Mesodermal cell (in vitro differentiated cells): ENCODE measurements at regions not wholly inside any gene's neighbourhood (a gene's known extent, or its start where the extent isn't known, plus 50 kb on each side); places are given as distances from the start of the nearest gene placed in this dataset.

Experiments used
- H3K27ac ChIP-seq: 2 replicates; pipeline ENCODE4 v1.7.0; 2013; ENCODE audit warnings: mild to moderate bottlenecking, low read depth, low read length, moderate library complexity; ENCODE audit not compliant: severe bottlenecking
- H3K36me3 ChIP-seq: 2 replicates; pipeline ENCODE4 v1.7.1; 2013; ENCODE audit warnings: mild to moderate bottlenecking, low read length, moderate library complexity; ENCODE audit not compliant: control insufficient read depth, insufficient read depth
- H3K4me1 ChIP-seq: one replicate; pipeline ENCODE4 v1.7.1; 2013; ENCODE audit warnings: mild to moderate bottlenecking, low read length; ENCODE audit not compliant: insufficient read depth, control insufficient read depth, poor library complexity, severe bottlenecking
- H3K4me3 ChIP-seq: 2 replicates; pipeline ENCODE4 v1.7.0; 2013; ENCODE audit warnings: low read length, control low read depth, mild to moderate bottlenecking; ENCODE audit not compliant: insufficient read depth, poor library complexity, severe bottlenecking; ENCODE audit errors: extremely low read depth
- H3K9me3 ChIP-seq: 2 replicates; pipeline ENCODE4 v1.7.1; 2013; ENCODE audit warnings: mild to moderate bottlenecking, low read length, moderate library complexity; ENCODE audit not compliant: control insufficient read depth
- WGBS, 2 experiments: methylation state at CpG; one replicate each; pipeline ENCODE4 v1.1.5; 2013; ENCODE audit warnings: missing lambda C conversion rate in 2 of 2; ENCODE audit not compliant: insufficient coverage in 2 of 2; 5-methylcytosine and 5-hydroxymethylcytosine counted together

GRCh38 chr2:183214680-183215079, 90.4 kb downstream of the NUP35 start:
- no peaks in the 10 kb centered on the region for H3K36me3 ChIP-seq
- WGBS, 2 experiments, result no CpG with 5 or more reads among the region's 2 CpGs
- H3K4me3 ChIP-seq, result no peak overlapping the region
- H3K4me1 ChIP-seq, result no peaks in the 10 kb centered on the region
- H3K27ac ChIP-seq, result no peak overlapping the region
- H3K9me3 ChIP-seq, result peaks cover 3% of the 10 kb centered on the region

GRCh38 chr2:183215917-183216316, 91.7 kb downstream of the NUP35 start:
- no peak overlapping the region for H3K4me3 ChIP-seq
- no peaks in the 10 kb centered on the region for H3K9me3 ChIP-seq
- no peak overlapping the region for H3K27ac ChIP-seq
- H3K36me3 ChIP-seq, result no peaks in the 10 kb centered on the region
- 100% methylated on average over 1 of the region's 1 CpG for WGBS, 2 experiments
- no peaks in the 10 kb centered on the region for H3K4me1 ChIP-seq

DNA sequence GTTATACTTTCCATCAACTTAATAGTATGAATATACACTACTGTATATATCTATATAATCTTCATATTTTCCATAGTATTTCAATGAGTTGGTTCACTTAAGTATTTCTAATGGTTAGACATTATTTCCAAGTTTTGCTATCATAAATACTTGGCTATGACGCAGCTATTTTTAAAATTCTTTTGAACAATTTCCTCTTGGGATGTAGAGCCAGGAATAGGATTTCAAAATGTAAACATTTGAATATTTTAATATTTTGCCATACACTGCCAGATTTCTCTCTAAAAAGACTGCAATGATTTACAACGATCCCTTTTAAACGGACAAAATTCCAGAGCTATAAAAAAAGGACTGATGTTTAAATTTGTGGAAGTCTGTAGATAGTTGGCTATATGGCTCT, 95.6 kb downstream of the NUP35 start:
- Histone ChIP-seq H3K36me3 (no peaks in the 10 kb centered on the region), H3K9me3 (no peaks in the 10 kb centered on the region), H3K27ac (no peak overlapping the region), H3K4me1 (no peaks in the 10 kb centered on the region), H3K4me3 (no peak overlapping the region)
- 100% methylated on average over 1 to 2 of the region's 3 CpGs for WGBS, 2 experiments

DNA sequence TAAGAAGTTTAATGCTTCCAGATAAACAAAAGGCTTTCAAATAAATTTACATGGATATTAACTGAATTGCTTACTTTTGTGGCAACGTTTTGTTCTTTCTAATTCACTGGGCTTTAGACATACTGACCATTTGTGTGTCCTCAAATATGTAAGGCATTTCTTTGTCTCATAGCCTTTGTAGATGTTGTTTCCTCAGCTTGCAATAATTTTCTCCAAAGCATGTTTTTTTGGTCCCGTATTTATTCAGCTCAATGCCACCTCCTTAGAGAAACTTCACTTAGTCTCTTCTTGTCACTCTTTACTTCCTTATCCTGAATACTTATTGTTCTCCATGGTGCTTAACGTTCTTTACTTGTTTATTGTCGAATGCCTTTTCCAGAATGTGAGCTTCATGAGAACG, 98.5 kb downstream of the NUP35 start:
- Histone ChIP-seq H3K27ac (no peak overlapping the region), H3K4me3 (no peak overlapping the region), H3K9me3 (no peaks in the 10 kb centered on the region), H3K4me1 (no peaks in the 10 kb centered on the region), H3K36me3 (no peaks in the 10 kb centered on the region)
- WGBS, 2 experiments, result 61 to 83% methylated on average over 2 to 3 of the region's 5 CpGs

GRCh38 chr2:183224948-183225347, 100.7 kb downstream of the NUP35 start:
- H3K4me1 ChIP-seq, result no peaks in the 10 kb centered on the region

GRCh38 chr2:183227176-183227575, 102.9 kb downstream of the NUP35 start:
- H3K4me3 ChIP-seq, result no peak overlapping the region
- no peak overlapping the region for H3K27ac ChIP-seq
- H3K36me3 ChIP-seq, result no peaks in the 10 kb centered on the region
- WGBS, 2 experiments, result 90% methylated on average over 1 of the region's 1 CpG
- no peaks in the 10 kb centered on the region for H3K9me3 ChIP-seq
- no peaks in the 10 kb centered on the region for H3K4me1 ChIP-seq

More at GRCh38 chr2:183224948-183225347, 100.7 kb downstream of the NUP35 start:
- Histone ChIP-seq H3K27ac (no peak overlapping the region), H3K9me3 (no peaks in the 10 kb centered on the region), H3K36me3 (no peaks in the 10 kb centered on the region), H3K4me3 (no peak overlapping the region)

- no peaks in the 10 kb centered on the region for H3K36me3 ChIP-seq
- no peaks in the 10 kb centered on the region for H3K4me1 ChIP-seq
- no peaks in the 10 kb centered on the region for H3K9me3 ChIP-seq
- no peak overlapping the region for H3K4me3 ChIP-seq
- H3K27ac ChIP-seq, result no peak overlapping the region
- WGBS, 2 experiments, result no CpG with 5 or more reads among the region's 2 CpGs
Observed at GRCh38 chr2:183229386-183229785, 105.1 kb downstream of the NUP35 start.

GRCh38 chr2:183232161-183232865, 108.1 kb downstream of the NUP35 start:
- H3K27ac ChIP-seq, result no peak overlapping the region
- H3K9me3 ChIP-seq, result no peaks in the 10 kb centered on the region
- no peaks in the 10 kb centered on the region for H3K36me3 ChIP-seq
- 100% methylated on average over 1 of the region's 1 CpG for WGBS, 2 experiments
- no peak overlapping the region for H3K4me3 ChIP-seq
- no peaks in the 10 kb centered on the region for H3K4me1 ChIP-seq

DNA sequence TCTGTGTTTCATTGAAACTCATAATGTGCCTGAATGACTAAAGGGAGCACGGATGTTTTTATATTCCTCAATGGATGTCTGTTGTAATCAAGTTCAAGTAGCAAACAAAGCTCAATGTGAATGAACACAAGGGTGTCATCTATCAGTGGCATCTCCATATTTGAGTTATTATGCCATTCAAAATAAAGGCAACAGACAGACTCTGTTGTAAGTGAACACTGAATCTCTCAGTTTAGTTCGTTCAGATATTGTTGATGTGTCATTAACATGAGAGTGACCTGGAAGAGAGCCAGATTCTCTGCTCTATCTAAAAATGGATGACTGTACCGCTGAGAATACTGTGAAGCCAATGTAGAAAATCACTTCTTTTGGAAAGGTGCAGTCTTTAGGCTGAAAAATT, 118.7 kb downstream of the NUP35 start:
- H3K4me3 ChIP-seq, result no peak overlapping the region
- WGBS, 2 experiments, result 80 to 100% methylated on average over 2 to 3 of the region's 3 CpGs
- H3K36me3 ChIP-seq, result no peaks in the 10 kb centered on the region
- no peaks in the 10 kb centered on the region for H3K4me1 ChIP-seq
- H3K27ac ChIP-seq, result no peak overlapping the region
- no peaks in the 10 kb centered on the region for H3K9me3 ChIP-seq

DNA sequence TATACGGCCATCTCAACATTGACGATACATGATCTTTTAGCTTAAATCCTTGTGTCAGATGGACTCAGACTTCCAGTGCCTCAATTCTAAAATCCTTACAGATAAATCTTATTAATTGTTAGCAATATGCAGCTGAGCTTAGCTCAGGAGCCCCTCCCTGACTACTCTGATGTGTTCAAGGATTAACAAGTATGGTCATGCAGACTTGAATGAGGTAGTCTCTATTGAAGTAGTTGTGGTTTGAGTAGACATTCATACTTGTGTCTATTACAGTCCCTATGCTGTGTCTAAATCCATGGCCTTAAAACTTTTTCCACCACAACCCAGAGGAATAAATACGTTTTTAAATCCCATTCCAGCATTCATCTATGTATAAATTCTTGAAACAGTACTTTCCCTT, 119.5 kb downstream of the NUP35 start:
- Histone ChIP-seq H3K9me3 (no peaks in the 10 kb centered on the region), H3K27ac (no peak overlapping the region), H3K4me3 (no peak overlapping the region), H3K36me3 (no peaks in the 10 kb centered on the region), H3K4me1 (no peaks in the 10 kb centered on the region)
- 90 to 100% methylated on average over 3 of the region's 3 CpGs for WGBS, 2 experiments

- Histone ChIP-seq H3K36me3 (no peaks in the 10 kb centered on the region), H3K27ac (no peak overlapping the region), H3K4me1 (no peaks in the 10 kb centered on the region), H3K4me3 (no peak overlapping the region), H3K9me3 (no peaks in the 10 kb centered on the region)
- WGBS, 2 experiments, result 50 to 55% methylated on average over 1 to 2 of the region's 2 CpGs
Observed at GRCh38 chr2:183244300-183244844, 120.1 kb downstream of the NUP35 start.
